Fibroblast of skin of right quadriceps (primary cell): ENCODE measurements at regions not wholly inside any gene's neighbourhood (a gene's known extent, or its start where the extent isn't known, plus 50 kb on each side); places are given as distances from the start of the nearest gene placed in this dataset.

Source experiments
- DNase-seq: peaks from one replicate; pipeline ENCODE4 v3.0.0-alpha.2; 2013

DNA sequence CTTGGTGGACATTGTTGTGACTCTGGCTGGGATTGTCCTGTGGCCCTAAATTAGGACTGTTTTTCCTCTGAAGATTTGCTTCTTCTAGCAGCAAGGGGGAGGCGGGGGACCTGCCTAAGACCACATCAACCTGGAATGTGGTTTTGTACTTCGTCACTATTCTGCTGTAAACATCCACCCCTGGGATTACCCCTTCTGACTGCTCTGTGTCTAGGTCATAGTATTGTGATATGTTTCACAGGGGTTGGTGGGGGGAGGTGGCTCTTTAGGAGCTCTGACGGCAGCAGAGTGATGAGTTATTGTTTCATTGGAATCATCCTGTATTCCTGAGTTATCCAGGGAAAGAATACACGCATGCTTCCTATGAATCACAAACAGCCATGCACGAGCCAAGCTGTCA, 226.4 kb upstream of the MYT1L start:
- DNase-seq = no peak

GRCh38 chr2:2550856-2551255, 219.8 kb upstream of the MYT1L start:
- DNase-seq = no peak

- no peak for DNase-seq
Measured at GRCh38 chr2:2547911-2548310, 216.8 kb upstream of the MYT1L start.

GRCh38 chr2:2547451-2547850, 216.4 kb upstream of the MYT1L start:
- DNase-seq = no peak

- DNase-seq = no peak
Measured at GRCh38 chr2:2546046-2546445, 215.0 kb upstream of the MYT1L start.

DNA sequence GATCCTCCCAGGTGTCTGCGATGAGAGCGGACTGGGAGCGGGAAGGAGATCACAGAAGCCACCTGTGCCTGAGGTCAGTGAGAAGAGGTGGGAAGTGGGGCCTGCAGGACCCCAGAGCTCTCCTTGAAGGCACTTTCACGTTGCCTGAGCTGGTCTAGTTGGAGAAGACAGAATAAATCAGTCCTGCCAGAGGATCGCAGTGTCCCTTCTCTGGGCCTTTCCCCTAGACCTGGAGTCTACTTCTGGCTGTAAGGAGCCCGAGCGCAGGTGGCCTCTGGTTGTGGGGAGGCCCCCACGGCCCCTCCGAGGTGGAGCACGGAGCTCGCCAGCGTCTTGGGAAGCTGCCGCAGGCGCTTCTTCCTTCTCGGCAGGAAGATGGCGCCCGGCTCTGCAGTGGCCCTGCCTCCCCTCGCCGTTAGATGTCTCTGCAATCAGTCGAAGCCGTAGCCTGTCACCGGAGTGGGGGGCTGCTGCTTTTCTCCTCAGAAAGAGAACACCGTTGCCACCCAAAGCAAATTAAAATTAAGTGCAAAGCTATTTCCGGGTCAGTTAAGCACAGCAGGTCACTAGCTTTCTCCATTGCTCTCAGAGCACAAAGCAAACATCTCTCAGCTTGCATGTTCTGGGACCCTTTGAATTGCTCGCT, 212.0 kb upstream of the MYT1L start:
- no peak for DNase-seq

GRCh38 chr2:2542316-2542715, 211.2 kb upstream of the MYT1L start:
- DNase-seq = no peak

DNA sequence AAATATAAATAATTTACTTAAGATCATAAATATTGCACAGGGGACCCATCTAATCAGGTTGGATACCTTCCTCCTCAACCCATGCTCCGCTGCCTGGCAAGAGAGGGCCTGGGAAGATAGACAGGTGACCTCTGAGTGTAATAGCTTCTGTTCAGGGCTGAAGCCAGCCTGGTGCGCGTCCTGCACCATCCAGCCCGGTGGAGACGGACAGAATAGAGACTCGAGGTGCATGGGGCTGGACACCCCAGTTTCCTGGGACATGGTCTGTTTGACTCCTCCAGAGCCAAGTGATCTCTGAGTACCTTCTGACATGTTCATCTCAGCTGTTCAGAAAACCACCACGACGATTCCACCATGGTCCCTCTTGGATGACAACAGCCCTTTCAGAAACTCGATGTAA, 209.3 kb upstream of the MYT1L start:
- no peak for DNase-seq

GRCh38 chr2:2536416-2537056, 205.5 kb upstream of the MYT1L start:
- DNase-seq = no peak

DNA sequence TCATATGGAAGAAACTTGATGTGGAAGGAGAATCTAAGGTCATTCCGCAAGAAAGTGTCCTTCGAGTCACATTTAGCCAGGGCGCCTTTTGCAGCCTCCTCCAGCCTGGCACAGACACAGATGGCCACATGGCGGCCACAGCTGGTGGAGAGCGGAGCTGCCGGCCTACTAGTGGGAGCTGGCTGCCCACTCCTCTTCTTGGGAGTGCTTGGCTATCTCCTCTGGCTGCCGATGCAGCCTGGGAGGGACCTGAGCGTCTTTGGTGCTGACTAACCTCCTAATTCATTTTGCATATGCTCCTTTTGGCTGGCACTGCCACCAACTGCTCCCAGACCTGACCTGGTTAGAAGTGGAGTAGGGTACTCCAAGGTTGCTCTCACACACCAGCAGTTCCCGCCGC, 199.3 kb upstream of the MYT1L start:
- DNase-seq = no peak

GRCh38 chr2:2528846-2529245, 197.8 kb upstream of the MYT1L start:
- no peak for DNase-seq

DNA sequence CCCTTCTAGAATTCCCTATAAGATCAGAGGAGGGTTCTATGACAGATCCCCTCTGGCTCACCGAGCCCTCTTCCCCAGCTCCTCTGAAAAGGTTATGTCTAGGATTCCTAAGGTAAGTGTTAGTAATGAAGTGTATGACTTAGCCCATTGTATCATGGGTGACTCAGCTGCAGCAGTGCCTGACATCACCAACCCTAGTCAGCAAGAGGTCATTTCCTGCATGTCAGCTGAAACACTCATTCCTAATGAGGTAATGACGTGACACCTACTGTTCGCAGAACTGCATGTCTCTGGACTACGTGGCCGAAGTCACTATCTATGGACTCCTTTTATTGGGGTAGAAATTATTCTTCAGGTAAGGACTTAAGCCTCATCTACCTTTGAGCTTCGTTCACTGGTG, 196.1 kb upstream of the MYT1L start:
- no peak for DNase-seq

DNA sequence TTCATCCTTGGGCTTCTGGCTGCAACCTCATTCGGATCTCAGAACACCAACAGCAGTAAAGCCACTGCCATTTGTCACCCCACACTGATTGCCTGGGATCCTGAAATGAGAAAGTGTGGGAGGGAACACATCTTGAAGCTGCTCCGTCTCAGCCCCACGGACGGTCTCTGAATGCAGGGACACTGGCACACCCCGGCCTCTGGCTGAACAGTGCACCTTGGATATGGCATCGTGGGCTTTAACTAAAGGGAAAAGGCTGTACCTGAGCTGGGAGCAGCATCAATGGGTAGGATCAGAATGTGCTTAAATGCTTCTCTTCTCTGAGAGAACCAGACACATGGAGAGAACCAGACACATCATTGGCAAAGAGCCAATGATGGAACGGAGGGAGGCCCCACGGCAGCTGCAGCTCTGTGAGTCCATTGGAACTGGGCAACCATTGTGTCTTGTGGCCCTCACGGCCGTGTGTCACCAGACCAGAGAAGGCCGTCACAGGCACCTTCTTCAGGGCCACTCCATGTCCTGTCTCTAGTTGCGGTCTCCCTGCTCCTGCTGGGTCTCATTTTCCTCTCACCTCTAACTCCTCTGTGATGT, 193.4 kb upstream of the MYT1L start:
- DNase-seq = no peak

- no peak for DNase-seq
Measured at GRCh38 chr2:2523461-2524347, 192.6 kb upstream of the MYT1L start.

DNA sequence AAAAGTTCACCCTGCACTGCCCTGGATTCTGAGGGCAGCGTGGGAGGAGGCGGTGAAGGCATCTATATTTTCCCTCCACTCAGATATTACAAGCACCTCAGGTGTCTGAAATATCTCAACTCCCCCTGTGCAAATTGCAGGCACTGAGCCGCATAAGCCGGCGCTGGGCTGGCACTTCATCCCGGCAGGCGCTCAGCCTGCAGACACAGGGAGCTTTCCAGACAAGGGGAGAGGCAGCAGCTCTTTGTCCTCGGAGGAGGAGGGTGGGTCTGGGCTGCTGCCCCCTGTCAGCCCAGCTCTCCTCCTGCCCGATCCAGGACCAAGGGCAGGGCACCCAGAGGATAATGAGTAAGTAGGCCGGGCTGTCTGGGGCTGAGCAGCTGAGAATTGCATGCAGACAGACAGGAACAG, 189.3 kb upstream of the MYT1L start:
- no peak for DNase-seq

DNA sequence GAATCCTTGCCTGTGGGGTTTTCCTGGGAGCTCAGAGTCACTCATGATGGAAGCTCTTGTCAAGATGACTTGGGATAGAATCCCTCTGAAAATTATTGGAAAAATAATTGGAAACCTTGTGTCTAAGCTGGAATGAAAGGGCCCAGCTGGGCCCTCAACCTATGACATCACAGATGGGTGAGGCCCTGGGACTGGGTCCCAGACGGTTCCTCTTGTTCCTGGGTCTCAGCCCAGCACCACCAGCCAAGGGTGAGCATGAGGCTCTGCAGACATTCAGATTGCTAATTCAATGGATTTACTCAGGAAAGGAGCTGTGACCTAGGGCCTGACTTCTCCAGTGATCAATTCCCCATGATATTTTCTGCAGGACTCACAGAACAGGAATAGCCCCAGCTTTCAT, 188.3 kb upstream of the MYT1L start:
- DNase-seq = no peak

- no peak for DNase-seq
Measured at GRCh38 chr2:2517399-2517798, 186.3 kb upstream of the MYT1L start.

DNA sequence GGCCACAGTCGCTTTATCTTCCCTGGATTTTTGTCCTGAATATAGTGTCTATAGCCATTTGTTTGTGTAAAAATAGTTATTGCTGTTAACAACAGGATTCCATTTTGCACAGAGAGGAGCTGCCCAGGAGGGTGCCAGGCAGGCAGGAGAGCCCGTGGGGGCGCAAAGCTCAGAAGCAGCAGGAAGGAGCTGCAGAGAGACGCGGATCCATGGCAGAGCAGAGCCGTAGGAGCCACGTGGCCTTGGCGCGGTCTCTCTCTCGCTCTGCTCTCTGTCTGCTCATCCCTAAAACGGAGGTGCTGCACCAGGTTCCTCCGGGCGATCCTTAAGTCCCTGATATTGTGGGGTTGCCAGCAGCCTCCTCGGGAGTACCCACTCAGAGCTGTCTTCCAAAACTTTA, 185.3 kb upstream of the MYT1L start:
- no peak for DNase-seq

DNA sequence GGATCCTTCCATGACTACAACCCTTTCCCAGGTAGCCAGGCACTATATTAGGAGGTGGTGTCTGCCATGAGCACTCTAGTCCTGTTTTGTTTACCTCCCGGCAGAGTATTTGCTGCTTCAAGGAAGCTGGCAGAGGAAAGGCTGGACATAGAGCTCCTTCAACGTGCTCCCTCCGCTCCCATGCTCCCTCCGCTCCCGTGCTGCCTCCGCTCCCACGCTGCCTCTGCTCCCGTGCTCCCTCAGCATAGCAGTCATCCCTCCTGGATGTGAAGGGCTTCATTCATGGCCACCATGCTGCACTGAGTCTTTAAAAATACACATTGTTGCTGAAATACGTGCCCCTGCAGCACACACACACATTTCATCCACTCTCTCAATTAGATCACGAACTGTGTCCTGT, 181.9 kb upstream of the MYT1L start:
- no peak for DNase-seq

- DNase-seq = no peak
Measured at GRCh38 chr2:2507417-2507997, 176.4 kb upstream of the MYT1L start.

DNA sequence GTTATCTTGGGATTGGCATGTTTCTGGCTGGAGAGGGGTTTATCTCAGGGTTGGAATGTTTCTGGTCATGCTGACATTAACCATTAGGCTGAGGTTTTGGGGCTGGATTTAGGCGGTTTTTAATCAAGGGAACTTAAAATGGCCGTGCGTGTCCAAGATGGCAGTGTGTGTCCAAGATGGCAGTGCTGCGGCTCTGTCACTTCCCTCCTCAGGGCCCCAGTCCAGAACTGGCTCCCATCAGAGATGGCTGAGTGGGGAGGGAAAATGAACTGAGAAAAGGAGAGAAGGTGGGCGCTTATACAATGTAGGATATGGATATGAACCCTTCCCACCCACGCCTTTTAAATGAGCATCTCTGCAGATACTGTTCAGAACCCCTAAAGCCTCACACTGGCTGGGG, 175.5 kb upstream of the MYT1L start:
- DNase-seq = no peak

- no peak for DNase-seq
Measured at GRCh38 chr2:2505604-2506003, 174.5 kb upstream of the MYT1L start.

DNA sequence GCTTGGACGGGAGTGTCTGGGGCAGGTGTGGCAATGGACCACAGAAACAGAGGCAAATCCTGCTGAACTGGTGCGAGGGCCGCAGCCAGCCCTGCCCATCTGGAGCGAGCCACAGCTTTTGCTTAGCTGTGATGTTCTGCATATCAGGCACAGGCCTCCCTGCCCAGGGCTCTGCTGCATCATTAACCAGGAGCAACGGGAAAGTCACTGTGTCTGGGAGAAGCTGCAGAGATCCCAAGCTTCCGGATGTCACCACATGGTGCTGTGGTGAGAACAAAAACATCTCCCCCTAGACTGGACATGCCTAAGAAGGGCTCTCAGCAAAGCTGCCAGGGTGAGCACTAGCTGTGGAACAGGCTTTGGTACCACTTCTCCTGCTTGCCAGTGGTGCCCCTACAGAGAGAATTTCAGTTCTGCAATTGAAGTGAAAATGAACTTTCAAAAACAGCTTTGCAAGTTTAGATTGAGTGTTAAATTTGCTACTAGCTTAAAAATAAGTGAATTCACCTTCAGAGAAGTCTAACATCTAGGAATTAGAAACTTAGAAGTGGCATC, 172.9 kb upstream of the MYT1L start:
- DNase-seq = no peak
